H1 (cell line): ENCODE measurements at regions not wholly inside any gene's neighbourhood (a gene's known extent, or its start where the extent isn't known, plus 50 kb on each side); places are given as distances from the start of the nearest gene placed in this dataset.

Source experiments
- BACH1 ChIP-seq: IDR thresholded peaks from 2 replicates; pipeline ENCODE4 v1.6.1; 2012; ENCODE audit warnings: low read length, improper control_type of control experiment
- BCL11A ChIP-seq, 2 experiments: IDR thresholded peaks; one replicate each; pipeline ENCODE4 v1.6.1; 2011; ENCODE audit warnings: low read depth in 2 of 2, low read length in 2 of 2, mild to moderate bottlenecking in 2 of 2
- CEBPB ChIP-seq: IDR thresholded peaks from 2 replicates; pipeline ENCODE4 v1.6.1; 2012; ENCODE audit warnings: low read depth, low read length
- CHD1 ChIP-seq: IDR thresholded peaks from 2 replicates; pipeline ENCODE4 v1.6.1; 2012; ENCODE audit warnings: low read depth, low read length, improper control_type of control experiment
- CTCF ChIP-seq, 3 experiments: IDR thresholded peaks; 1 replicate in 2 of 3; 2 replicates in 1 of 3; pipeline versions ENCODE4 v1.5.1 to v1.6.1; 2011; ENCODE audit warnings: low read length in 3 of 3, mild to moderate bottlenecking in 3 of 3, inconsistent platforms in 2 of 3, low read depth in 1 of 3, moderate library complexity in 1 of 3; ENCODE audit not compliant: insufficient read depth in 1 of 3; ENCODE audit errors: control extremely low read depth in 1 of 3
- MAX ChIP-seq: IDR thresholded peaks from 2 replicates; pipeline ENCODE4 v1.6.1; 2012; ENCODE audit warnings: inconsistent platforms
- POLR2A ChIP-seq, 2 experiments: IDR thresholded peaks; 1 replicate in 1 of 2; 2 replicates in 1 of 2; pipeline ENCODE4 v1.6.1; 2011; ENCODE audit warnings: low read depth in 2 of 2, low read length in 2 of 2, mild to moderate bottlenecking in 2 of 2; ENCODE audit errors: control extremely low read depth in 1 of 2
- POLR2AphosphoS5 ChIP-seq: IDR thresholded peaks from 2 replicates; pipeline ENCODE4 v1.6.1; 2011; ENCODE audit warnings: low read depth, low read length
- SP1 ChIP-seq: IDR thresholded peaks from 2 replicates; pipeline ENCODE4 v1.6.1; 2011; ENCODE audit warnings: low read depth, low read length
- SP2 ChIP-seq: IDR thresholded peaks from 2 replicates; pipeline ENCODE4 v1.6.1; 2012; ENCODE audit warnings: mild to moderate bottlenecking, low read length, inconsistent platforms
- TAF1 ChIP-seq: IDR thresholded peaks from 2 replicates; pipeline ENCODE4 v1.6.1; 2011; ENCODE audit warnings: mild to moderate bottlenecking, low read depth, low read length

- TF ChIP-seq CTCF (IDR thresholded peaks at IDR 0.05; ENCODE audit: control extremely low read depth in 1 of 3, insufficient read depth in 1 of 3, low read depth in 1 of 3, low read length in 3 of 3) (peak; percentile 10 to 50 (median 27); a peak in 3 of 4 replicates), BACH1 (no peak), POLR2AphosphoS5 (no peak), CEBPB (no peak), TAF1 (no peak), POLR2A (IDR thresholded peaks at IDR 0.05; ENCODE audit: control extremely low read depth in 1 of 2, low read depth in 2 of 2, low read length in 2 of 2) (no peak), SP1 (no peak), MAX (no peak), SP2 (no peak), CHD1 (no peak), BCL11A (IDR thresholded peaks at IDR 0.05; ENCODE audit: low read depth in 2 of 2, low read length in 2 of 2) (no peak)
These were observed 673.0 kb downstream of the ELAVL2 start for GRCh38 chr9:23153058-23153457.
